Calu3 (cell line): ENCODE measurements at regions not wholly inside any gene's neighbourhood (a gene's known extent, or its start where the extent isn't known, plus 50 kb on each side); places are given as distances from the start of the nearest gene placed in this dataset.

Source experiments
- BruUV-seq: library from RNA; stranded (reverse); fragments of 400-500 nt; replicated peaks from 2 replicates; lab custom pipeline; 2021; lab: Mats Ljungman, UMichigan
- CTCF ChIA-PET: fragments of 300-600 bp; sonication (Branson Sonifier 250); formaldehyde crosslinking; loops from one replicate; lab custom pipeline; 2022; ENCODE audit warnings: antibody characterized with exemption; lab: Charles Lee
- DNase-seq: peaks from one replicate; pipeline ENCODE4 v3.0.0; 2022
- H3K27ac Mint-ChIP-seq: one replicate; pipeline ENCODE4 v1.8.0; 2022; ENCODE audit warnings: mixed read lengths; ENCODE audit not compliant: unreplicated experiment
- H3K27me3 Mint-ChIP-seq: one replicate; pipeline ENCODE4 v1.8.0; 2022; ENCODE audit warnings: mixed read lengths; ENCODE audit not compliant: unreplicated experiment
- H3K36me3 Mint-ChIP-seq: one replicate; pipeline ENCODE4 v1.8.0; 2022; ENCODE audit warnings: mild to moderate bottlenecking, moderate library complexity, mixed read lengths; ENCODE audit not compliant: insufficient read depth, unreplicated experiment
- H3K4me1 Mint-ChIP-seq: one replicate; pipeline ENCODE4 v1.8.0; 2022; ENCODE audit warnings: mild to moderate bottlenecking, low read depth, mixed read lengths; ENCODE audit not compliant: unreplicated experiment
- H3K4me3 Mint-ChIP-seq: one replicate; pipeline ENCODE4 v1.8.0; 2022; ENCODE audit warnings: mild to moderate bottlenecking, low read depth, moderate library complexity, mixed read lengths; ENCODE audit not compliant: unreplicated experiment
- H3K9me3 Mint-ChIP-seq: one replicate; pipeline ENCODE4 v1.8.0; 2022; ENCODE audit warnings: low read depth, mixed read lengths; ENCODE audit not compliant: unreplicated experiment
- intact Hi-C: fragments of 100-400 bp; cut with micrococcal nuclease; formaldehyde crosslinking; loops from one replicate; pipeline ENCODE4 v1.10.0; 2022; ENCODE audit not compliant: unreplicated experiment
- TF ChIP-seq, protein P1 (sequence below): fragments of 200-600 bp; IDR thresholded peaks from one replicate; pipeline ENCODE4 v1.8.0; 2022; ENCODE audit warnings: antibody characterized with exemption; ENCODE audit not compliant: unreplicated experiment

DNA sequence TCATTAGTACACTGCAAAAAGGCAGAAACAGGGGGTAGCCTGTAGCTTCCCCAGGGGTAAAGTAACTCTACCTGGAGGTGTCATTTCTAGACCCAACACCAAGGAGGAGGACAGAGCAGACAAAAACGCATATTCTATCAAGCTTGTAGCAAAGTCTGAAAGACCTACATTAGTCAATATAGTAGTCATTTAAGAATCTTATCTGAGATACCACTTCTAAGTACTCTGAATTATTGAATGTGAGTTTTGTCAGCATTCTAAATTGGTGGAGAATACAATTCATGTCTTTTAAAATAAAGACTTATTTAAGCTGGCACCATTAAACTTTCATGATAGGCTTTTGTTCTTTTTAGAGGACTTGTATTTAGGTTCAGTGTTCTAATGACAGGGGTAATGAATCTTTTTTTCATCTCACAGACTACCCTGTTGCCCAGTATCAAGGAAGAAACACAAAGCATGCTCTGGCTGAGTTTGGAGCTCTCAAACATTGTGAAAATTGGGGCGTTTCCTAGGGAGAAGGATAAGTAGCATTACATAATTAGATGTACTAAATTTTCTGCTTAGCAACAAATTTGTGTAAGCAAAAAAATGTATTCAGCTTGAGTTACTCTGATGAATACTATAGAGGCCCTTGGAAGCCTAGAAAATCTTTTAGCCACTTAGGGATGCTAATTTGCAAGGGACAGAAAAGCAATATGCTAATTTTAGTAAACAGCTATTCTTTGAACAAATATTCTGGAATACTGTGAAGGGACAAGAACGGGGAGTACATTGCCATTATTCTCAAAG, 255.4 kb upstream of the HSF2 start:
- no peaks in the 10 kb centered on the region for H3K9me3 Mint-ChIP-seq
- no peak overlapping the region for H3K4me3 Mint-ChIP-seq
- intact Hi-C loops, result no loop called here
- TF ChIP-seq, protein P1, sequence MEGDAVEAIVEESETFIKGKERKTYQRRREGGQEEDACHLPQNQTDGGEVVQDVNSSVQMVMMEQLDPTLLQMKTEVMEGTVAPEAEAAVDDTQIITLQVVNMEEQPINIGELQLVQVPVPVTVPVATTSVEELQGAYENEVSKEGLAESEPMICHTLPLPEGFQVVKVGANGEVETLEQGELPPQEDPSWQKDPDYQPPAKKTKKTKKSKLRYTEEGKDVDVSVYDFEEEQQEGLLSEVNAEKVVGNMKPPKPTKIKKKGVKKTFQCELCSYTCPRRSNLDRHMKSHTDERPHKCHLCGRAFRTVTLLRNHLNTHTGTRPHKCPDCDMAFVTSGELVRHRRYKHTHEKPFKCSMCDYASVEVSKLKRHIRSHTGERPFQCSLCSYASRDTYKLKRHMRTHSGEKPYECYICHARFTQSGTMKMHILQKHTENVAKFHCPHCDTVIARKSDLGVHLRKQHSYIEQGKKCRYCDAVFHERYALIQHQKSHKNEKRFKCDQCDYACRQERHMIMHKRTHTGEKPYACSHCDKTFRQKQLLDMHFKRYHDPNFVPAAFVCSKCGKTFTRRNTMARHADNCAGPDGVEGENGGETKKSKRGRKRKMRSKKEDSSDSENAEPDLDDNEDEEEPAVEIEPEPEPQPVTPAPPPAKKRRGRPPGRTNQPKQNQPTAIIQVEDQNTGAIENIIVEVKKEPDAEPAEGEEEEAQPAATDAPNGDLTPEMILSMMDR, result no peak
- no peaks in the 10 kb centered on the region for H3K27me3 Mint-ChIP-seq
- CTCF ChIA-PET, result no interaction called here
- H3K27ac Mint-ChIP-seq, result no peak overlapping the region
- no peak for DNase-seq
- BruUV-seq, result no TSS peak
- H3K36me3 Mint-ChIP-seq, result no peaks in the 10 kb centered on the region
- no peaks in the 10 kb centered on the region for H3K4me1 Mint-ChIP-seq

DNA sequence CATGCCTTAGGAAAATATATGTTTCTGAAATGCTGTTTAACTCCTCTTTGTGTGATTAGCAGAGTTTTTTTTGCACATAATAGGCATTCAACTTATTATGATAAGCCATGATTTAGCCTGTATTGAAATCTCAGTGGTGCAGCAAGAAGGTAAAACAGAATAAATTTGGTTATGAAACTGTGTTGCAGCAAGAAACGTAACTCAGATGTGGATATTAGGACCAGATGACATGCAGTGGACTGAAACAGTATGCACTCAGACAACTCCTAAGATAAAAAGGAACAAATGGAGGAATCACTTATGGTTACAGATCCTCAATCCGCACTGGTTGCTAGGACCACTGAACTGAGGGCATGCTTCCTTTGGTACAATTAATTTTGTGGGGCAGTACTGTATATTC, 254.2 kb upstream of the HSF2 start:
- CTCF ChIA-PET, result no interaction called here

DNA sequence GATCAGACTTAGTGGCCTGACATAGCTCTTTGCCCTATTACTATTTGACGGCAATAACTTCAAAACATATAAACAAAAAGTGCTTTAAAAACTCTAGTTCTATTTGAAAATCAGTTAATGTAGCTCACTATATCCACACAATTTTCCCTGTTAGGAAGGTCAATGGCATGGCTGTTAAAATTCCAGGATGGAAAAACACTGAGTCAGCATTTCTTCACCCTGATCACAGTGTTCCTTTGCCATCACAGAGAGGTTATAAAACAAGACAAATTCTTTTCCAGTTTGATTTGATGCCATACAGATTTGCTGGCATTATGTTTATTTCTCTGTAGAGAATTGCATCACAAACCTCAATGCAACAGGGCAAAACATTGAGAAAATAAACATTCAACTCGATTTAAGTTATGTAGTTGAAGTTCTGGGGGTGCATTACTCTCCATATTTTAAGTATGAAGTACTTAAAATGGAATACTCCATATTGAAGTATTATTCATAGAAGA, 253.7 kb upstream of the HSF2 start:
- no peaks in the 10 kb centered on the region for H3K27me3 Mint-ChIP-seq
- intact Hi-C loops, result no loop called here
- H3K9me3 Mint-ChIP-seq, result no peaks in the 10 kb centered on the region
- BruUV-seq, result no TSS peak
- H3K36me3 Mint-ChIP-seq, result no peaks in the 10 kb centered on the region
- no peak overlapping the region for H3K4me3 Mint-ChIP-seq
- DNase-seq, result no peak
- TF ChIP-seq, protein P1, result no peak
- CTCF ChIA-PET, result no interaction called here
- no peak overlapping the region for H3K27ac Mint-ChIP-seq
- H3K4me1 Mint-ChIP-seq, result no peaks in the 10 kb centered on the region

More for the DNA sequence above, 254.2 kb upstream of the HSF2 start:
- BruUV-seq, result no TSS peak
- no peaks in the 10 kb centered on the region for H3K4me1 Mint-ChIP-seq
- no peak overlapping the region for H3K4me3 Mint-ChIP-seq
- intact Hi-C loops, result no loop called here
- H3K36me3 Mint-ChIP-seq, result no peaks in the 10 kb centered on the region
- H3K27ac Mint-ChIP-seq, result no peak overlapping the region
- no peaks in the 10 kb centered on the region for H3K27me3 Mint-ChIP-seq
- H3K9me3 Mint-ChIP-seq, result no peaks in the 10 kb centered on the region
- TF ChIP-seq, protein P1, result no peak
- no peak for DNase-seq

DNA sequence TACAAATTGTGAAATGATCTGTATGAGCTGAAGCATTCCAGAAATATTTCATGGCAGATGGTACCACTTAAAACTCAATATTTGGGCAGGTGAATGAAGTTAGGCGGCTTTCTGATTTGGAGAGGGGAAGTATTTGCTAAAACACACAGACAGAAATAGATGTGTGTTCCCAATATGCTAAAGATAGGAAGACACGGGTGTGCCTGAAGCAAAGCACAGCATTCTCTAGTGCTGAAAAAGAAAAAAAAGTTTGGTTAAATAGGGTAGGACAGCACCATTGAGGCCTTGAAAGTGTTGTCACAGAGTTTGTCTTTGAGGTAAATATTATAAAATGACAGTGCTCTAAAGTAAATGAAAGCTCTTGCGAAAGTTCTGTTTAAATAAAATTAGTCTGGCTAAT, 252.2 kb upstream of the HSF2 start:
- no peak for DNase-seq
- Mint-ChIP-seq H3K27me3 (no peaks in the 10 kb centered on the region), H3K4me3 (no peak overlapping the region), H3K36me3 (no peaks in the 10 kb centered on the region), H3K9me3 (no peaks in the 10 kb centered on the region), H3K4me1 (no peaks in the 10 kb centered on the region), H3K27ac (no peak overlapping the region)
- TF ChIP-seq, protein P1, result no peak
- intact Hi-C loops, result no loop called here
- CTCF ChIA-PET, result no interaction called here
- no TSS peak for BruUV-seq
